Suprapubic skin (tissue), 4 donors: ENCODE measurements at regions not wholly inside any gene's neighbourhood (a gene's known extent, or its start where the extent isn't known, plus 50 kb on each side); places are given as distances from the start of the nearest gene placed in this dataset.
A peak's percentile ranks its signal among the peaks of the same experiment; 100 is the strongest.
"Not testable (repeated sequence)": the region's sequence is repeated elsewhere in the genome, so short reads cannot be mapped to it uniquely, and the experiment has no call there.

Experiments
- DNase-seq, 2 donors: peaks; one replicate each; pipeline ENCODE4 v3.0.0-alpha.2; 2019; ENCODE audit warnings: low spot score in 2 of 2
- H3K27ac ChIP-seq: fragments of 200-600 bp; sonication (generic); one replicate; pipeline ENCODE4 v1.5.1; 2019
- H3K27me3 ChIP-seq: fragments of 200-600 bp; sonication (generic); one replicate; pipeline ENCODE4 v1.5.1; 2019
- H3K36me3 ChIP-seq: fragments of 200-600 bp; sonication (generic); one replicate; pipeline ENCODE4 v1.5.1; 2019
- H3K4me1 ChIP-seq: fragments of 200-600 bp; sonication (generic); one replicate; pipeline ENCODE4 v1.5.1; 2019
- H3K4me3 ChIP-seq: fragments of 200-600 bp; sonication (generic); one replicate; pipeline ENCODE4 v1.5.1; 2019; ENCODE audit warnings: mild to moderate bottlenecking
- H3K9me3 ChIP-seq: fragments of 200-600 bp; sonication (generic); one replicate; pipeline ENCODE4 v1.5.1; 2019
- EP300 ChIP-seq: sonication (generic); formaldehyde crosslinking; IDR thresholded peaks from one replicate; pipeline ENCODE4 v1.6.1; 2017; ENCODE audit warnings: antibody characterized with exemption
- POLR2A ChIP-seq, 2 donors: fragments of 450-650 bp; IDR thresholded peaks; one replicate each; pipeline ENCODE4 v1.6.1; 2017; ENCODE audit warnings: antibody characterized with exemption in 2 of 2, mild to moderate bottlenecking in 2 of 2, moderate library complexity in 2 of 2
- POLR2AphosphoS5 ChIP-seq, 3 donors: sonication (generic); formaldehyde crosslinking; IDR thresholded peaks; one replicate each; pipeline ENCODE4 v1.6.1; 2017; ENCODE audit warnings: antibody characterized with exemption in 3 of 3
- WGBS: methylation state at CpG from one replicate; pipeline ENCODE4 v1.1.5; 2018; 5-methylcytosine and 5-hydroxymethylcytosine counted together
- TF ChIP-seq, protein P1 (sequence below), 2 donors: fragments of 200-600 bp in 1 of 2; fragments of 450-650 bp in 1 of 2; sonication (generic) in 1 of 2; IDR thresholded peaks; one replicate each; pipeline ENCODE4 v1.5.1; 2016 to 2019; ENCODE audit warnings: antibody characterized with exemption in 2 of 2, mild to moderate bottlenecking in 1 of 2, moderate library complexity in 1 of 2

DNA sequence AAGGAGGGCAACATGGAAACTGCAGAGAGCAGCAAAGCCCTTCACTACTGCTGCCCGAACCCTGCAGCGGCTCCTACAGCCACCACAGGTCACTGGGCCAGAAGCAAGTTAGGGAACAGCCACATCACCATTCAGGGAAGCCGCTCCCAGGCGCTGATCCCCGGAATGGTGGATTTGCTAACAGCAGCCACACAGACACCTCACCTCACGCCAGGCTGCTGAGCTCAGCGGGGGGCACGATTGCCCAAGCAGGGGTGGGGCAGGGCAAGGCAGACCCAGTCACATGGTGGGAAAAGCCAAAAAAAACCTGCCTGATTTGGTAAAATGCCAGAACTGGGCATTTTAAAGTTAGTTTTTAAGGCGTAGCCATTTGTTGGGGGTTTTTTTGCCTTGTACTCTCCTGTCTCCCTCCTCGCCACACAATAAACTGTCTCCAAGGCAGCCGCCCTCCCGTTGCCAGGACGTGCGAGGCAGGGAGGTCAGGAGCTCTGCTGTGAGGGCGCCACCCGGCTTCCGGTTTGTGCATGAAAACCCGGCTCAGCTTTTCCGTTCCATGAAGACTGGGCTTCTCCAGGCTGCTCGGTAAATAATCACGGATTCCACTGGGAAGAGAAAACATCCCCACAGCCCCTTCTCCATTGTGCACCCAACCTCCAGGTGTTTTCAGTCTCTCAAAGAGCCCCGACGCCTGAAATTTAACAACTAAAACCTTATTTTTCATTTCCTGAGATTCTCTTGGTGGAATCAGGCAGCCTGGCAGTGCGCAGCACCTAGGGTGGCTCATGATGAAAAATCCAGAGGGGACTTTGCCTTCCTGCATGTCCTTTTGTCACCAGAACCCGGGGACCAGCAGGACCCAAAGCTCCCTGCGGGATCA is 453.5 kb downstream of the PREX1 start:
- H3K36me3 ChIP-seq, H3K9me3 ChIP-seq, DNase-seq, H3K4me1 ChIP-seq, H3K4me3 ChIP-seq: not testable (repeated sequence)
- Histone ChIP-seq H3K27ac (peak overlapping the region; percentile 27), H3K27me3 (peaks cover 34% of the 10 kb centered on the region)
- WGBS, result 26% methylated on average over 17 of the region's 26 CpGs
- TF ChIP-seq, protein P1, sequence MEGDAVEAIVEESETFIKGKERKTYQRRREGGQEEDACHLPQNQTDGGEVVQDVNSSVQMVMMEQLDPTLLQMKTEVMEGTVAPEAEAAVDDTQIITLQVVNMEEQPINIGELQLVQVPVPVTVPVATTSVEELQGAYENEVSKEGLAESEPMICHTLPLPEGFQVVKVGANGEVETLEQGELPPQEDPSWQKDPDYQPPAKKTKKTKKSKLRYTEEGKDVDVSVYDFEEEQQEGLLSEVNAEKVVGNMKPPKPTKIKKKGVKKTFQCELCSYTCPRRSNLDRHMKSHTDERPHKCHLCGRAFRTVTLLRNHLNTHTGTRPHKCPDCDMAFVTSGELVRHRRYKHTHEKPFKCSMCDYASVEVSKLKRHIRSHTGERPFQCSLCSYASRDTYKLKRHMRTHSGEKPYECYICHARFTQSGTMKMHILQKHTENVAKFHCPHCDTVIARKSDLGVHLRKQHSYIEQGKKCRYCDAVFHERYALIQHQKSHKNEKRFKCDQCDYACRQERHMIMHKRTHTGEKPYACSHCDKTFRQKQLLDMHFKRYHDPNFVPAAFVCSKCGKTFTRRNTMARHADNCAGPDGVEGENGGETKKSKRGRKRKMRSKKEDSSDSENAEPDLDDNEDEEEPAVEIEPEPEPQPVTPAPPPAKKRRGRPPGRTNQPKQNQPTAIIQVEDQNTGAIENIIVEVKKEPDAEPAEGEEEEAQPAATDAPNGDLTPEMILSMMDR (IDR thresholded peaks at IDR 0.05), result peak in 1 of 2 donors; percentile 24

DNA sequence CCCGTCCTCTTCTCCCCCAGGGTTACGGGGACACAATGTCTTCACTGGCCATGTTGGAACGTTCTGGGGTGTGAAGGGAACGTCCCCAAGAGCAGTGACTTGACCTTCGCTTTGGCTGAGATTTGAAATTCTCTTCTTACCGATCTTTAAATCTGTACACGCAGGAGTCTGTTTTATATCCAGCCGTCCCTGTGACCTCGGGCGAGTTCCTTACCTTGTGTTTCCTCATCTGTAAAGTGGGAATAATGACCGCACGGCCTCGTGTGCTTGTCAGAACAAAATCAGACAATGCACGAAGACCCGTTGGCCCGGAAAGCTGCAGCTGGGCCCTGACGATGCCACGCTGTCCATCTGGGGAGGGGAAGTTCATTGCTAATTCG is 454.3 kb downstream of the PREX1 start:
- no peaks in the 10 kb centered on the region for H3K36me3 ChIP-seq
- TF ChIP-seq POLR2A (IDR thresholded peaks at IDR 0.05), result no peak
- no peak for TF ChIP-seq EP300
- TF ChIP-seq POLR2AphosphoS5 (IDR thresholded peaks at IDR 0.05), result no peak
- TF ChIP-seq, protein P1 (IDR thresholded peaks at IDR 0.05), result no peak
- H3K4me3 ChIP-seq, result no peak overlapping the region
- 85% methylated on average over 19 of the region's 19 CpGs for whole genome bisulfite sequencing
- peak overlapping the region; percentile 27 for H3K27ac ChIP-seq
- peaks cover 34% of the 10 kb centered on the region for H3K27me3 ChIP-seq
- H3K9me3 ChIP-seq, result no peaks in the 10 kb centered on the region
- DNase-seq, result no peak
- peaks cover 2% of the 10 kb centered on the region for H3K4me1 ChIP-seq

DNA sequence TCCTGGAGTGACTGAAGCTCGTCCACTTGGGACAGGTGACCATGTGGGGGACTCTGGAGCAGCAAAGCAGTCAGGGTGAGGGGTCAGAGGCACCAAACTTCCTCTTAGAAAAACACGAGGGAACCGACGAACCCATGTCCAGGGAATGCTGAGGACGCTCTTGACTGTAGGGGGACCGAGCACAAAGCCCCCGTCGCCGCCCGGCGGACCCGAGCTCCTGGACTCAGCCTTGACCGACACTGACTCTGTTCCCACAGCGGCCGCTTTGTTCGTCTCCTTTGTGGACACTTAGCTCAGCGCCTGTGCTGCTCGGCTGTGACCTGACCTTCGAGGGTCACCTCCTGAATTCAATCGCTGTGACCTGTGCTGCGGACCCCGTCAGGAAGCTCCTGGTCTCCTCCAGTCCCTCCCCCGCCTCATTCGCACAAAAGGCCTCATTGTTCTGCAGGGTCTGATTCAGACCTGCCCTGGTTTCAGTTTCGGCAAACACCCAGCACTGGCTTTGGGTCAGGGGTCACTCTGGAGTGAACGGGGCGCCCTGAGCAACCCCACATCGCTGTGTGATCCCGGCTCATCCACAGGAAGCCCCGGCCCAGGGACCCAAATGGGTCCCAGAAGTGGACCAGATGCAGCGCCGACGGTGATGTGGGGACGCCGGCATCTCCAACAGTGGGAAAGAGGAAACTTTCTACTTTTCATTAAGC is 454.8 kb downstream of the PREX1 start:
- WGBS, result 92% methylated on average over 30 of the region's 35 CpGs
- peaks cover 32% of the 10 kb centered on the region for H3K27me3 ChIP-seq
- not testable (repeated sequence) for H3K27ac ChIP-seq, H3K9me3 ChIP-seq, H3K4me3 ChIP-seq, H3K36me3 ChIP-seq, H3K4me1 ChIP-seq, DNase-seq

DNA sequence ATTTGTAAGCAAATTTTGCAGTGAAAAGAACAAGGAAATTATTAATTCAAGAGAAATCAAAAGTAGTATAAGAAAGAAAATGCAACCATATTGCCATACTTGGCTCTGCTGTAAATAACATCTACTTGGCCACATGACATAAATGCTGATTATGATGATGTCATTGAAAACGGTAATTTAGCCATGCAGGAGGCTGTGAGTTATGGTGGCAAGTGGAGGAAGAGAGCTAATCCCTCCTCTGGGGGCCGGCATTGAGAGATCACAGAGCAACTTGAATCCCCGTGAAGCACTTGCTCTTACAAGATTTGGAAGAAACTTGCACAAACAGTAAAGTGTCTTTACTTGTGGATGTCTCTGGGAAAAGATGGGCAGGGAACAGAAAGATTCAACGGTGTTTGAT is 456.6 kb downstream of the PREX1 start:
- Histone ChIP-seq H3K36me3 (no peaks in the 10 kb centered on the region), H3K27me3 (peaks cover 17% of the 10 kb centered on the region), H3K27ac (no peak overlapping the region), H3K9me3 (no peaks in the 10 kb centered on the region), H3K4me3 (no peak overlapping the region), H3K4me1 (peaks cover 8% of the 10 kb centered on the region)
- DNase-seq, result no peak
- 70% methylated on average over 4 of the region's 4 CpGs for WGBS
- TF ChIP-seq, protein P1 (IDR thresholded peaks at IDR 0.05), result no peak
- TF ChIP-seq EP300 (no peak), POLR2AphosphoS5 (IDR thresholded peaks at IDR 0.05) (no peak), POLR2A (IDR thresholded peaks at IDR 0.05) (no peak)

DNA sequence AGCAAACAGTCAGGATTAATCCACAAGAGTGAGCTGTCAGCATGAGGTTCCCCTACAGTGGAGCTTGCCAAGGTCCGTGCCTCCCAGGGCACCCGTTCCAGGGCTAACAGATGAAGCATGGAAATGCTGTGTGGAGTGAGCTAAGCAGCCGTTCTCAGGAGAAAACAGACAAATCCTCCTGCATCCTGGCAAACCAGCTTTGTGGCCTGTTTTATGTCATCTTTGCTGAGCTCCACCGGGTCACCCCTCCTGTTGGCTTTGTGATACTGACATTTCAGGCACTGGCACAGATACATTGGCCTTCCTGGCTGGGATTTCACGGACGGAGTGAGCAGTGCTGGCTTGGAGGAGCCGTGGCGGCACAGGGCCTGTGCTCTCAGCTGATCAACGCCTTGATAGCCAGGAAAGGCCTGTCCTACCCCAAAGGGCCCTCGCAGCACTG is 459.2 kb downstream of the PREX1 start:
- not testable (repeated sequence) for H3K4me3 ChIP-seq, H3K9me3 ChIP-seq, H3K4me1 ChIP-seq, H3K36me3 ChIP-seq, H3K27ac ChIP-seq, DNase-seq, H3K27me3 ChIP-seq
- no CpG with 5 or more reads among the region's 10 CpGs for WGBS

DNA sequence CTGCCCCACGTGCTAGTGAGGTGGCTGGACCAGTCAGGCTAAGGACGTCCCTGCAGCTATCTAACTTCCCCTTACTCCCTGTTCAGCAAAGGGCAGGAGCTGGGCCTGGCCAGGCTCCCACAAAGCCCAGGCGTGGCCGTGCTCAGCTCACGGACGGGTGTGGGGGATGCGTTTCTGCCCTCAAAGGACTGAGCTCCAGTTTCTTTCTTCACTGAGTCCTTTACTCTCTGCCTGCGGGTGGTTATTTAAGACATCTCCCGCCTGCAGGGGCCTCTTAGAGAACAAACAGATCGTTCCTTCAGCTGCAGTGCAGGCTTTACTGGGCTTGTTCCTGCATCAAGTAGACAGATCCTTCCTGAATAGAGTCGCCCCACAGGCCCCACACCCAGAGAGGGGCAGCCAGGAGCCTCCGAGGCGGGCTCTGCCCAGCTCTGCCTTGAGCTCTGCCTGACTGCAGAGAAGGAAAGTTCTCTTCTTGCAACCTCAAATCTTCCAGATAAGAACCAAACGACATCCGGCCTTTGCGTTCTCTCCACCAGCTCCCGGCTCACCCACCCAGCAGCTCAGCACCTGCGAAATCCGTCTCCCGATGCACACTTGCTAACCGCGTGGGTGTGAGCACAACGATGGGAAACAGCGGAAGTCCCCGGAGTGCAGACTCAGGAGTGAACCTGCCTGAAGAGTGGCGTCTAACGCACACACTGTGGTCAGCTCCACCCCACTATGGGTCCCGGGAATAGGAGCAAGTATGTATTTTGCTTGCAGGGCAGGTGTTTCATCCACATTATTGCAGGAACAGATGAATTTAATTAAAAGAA is 460.0 kb downstream of the PREX1 start:
- DNase-seq, result not testable (repeated sequence)

More for the DNA sequence above, 460.0 kb downstream of the PREX1 start:
- H3K4me3 ChIP-seq, H3K9me3 ChIP-seq, H3K27me3 ChIP-seq, H3K27ac ChIP-seq, H3K36me3 ChIP-seq, H3K4me1 ChIP-seq: not testable (repeated sequence)
- no CpG with 5 or more reads among the region's 28 CpGs for WGBS
